K562 (cell line): ENCODE measurements at regions not wholly inside any gene's neighbourhood (a gene's known extent, or its start where the extent isn't known, plus 50 kb on each side); places are given as distances from the start of the nearest gene placed in this dataset.
A peak's percentile ranks its signal among the peaks of the same experiment; 100 is the strongest.

ENCODE experiments used
- BDP1 ChIP-seq: IDR thresholded peaks from 3 replicates; pipeline ENCODE4 v1.6.1; 2011; ENCODE audit not compliant: insufficient read length, insufficient read depth
- BRD9 ChIP-seq: fragments of 450-650 bp; IDR thresholded peaks from 2 replicates; pipeline ENCODE4 v1.6.1; 2018; ENCODE audit warnings: low read depth; ENCODE audit not compliant: partially characterized antibody
- CHCHD3 ChIP-seq: fragments of 250-450 bp; sonication (Bioruptor Pico); IDR thresholded peaks from 2 replicates; pipeline ENCODE4 v2.1.2; 2022; ENCODE audit warnings: mild to moderate bottlenecking
- CHD4 ChIP-seq: fragments of 200-600 bp; sonication (generic); IDR thresholded peaks from 3 replicates; pipeline ENCODE4 v1.6.1; 2012; ENCODE audit warnings: low read depth, mild to moderate bottlenecking, mixed read lengths, low read length, inconsistent platforms; ENCODE audit not compliant: insufficient read depth, insufficient replicate concordance, poor library complexity, severe bottlenecking
- CXXC5 ChIP-seq: fragments of 250-450 bp; sonication (Bioruptor Pico); IDR thresholded peaks from 2 replicates; pipeline ENCODE4 v1.8.0; 2022; ENCODE audit warnings: inconsistent platforms, mild to moderate bottlenecking, moderate library complexity
- E2F4 ChIP-seq: sonication (generic); formaldehyde crosslinking; IDR thresholded peaks from 2 replicates; pipeline ENCODE4 v1.8.0; 2022; ENCODE audit warnings: mild to moderate bottlenecking, low read depth, missing genetic modification reagents
- ELF2 ChIP-seq: fragments of 250-450 bp; sonication (Bioruptor Pico); IDR thresholded peaks from 2 replicates; pipeline ENCODE4 v1.5.0; 2021; ENCODE audit warnings: mild to moderate bottlenecking
- GABPB1 ChIP-seq: sonication (generic); formaldehyde crosslinking; IDR thresholded peaks from 2 replicates; pipeline ENCODE4 v1.8.0; 2022; ENCODE audit warnings: mild to moderate bottlenecking, missing genetic modification reagents
- KAT7 ChIP-seq: sonication (generic); formaldehyde crosslinking; IDR thresholded peaks from 2 replicates; pipeline ENCODE4 v1.8.0; 2022; ENCODE audit warnings: missing genetic modification reagents, mild to moderate bottlenecking, borderline replicate concordance
- PHTF2 ChIP-seq: fragments of 250-450 bp; sonication (Bioruptor Pico); IDR thresholded peaks from 2 replicates; pipeline ENCODE4 v1.5.0; 2021; ENCODE audit warnings: mild to moderate bottlenecking
- SMAD1 ChIP-seq: fragments of 150-350 bp; IDR thresholded peaks from 2 replicates; pipeline ENCODE4 v1.6.1; 2014; ENCODE audit warnings: low read length, low read depth; ENCODE audit not compliant: partially characterized antibody
- SMARCE1 ChIP-seq: fragments of 450-650 bp; IDR thresholded peaks from 2 replicates; pipeline ENCODE4 v1.7.1; 2016; ENCODE audit warnings: mild to moderate bottlenecking
- U2AF1 ChIP-seq: fragments of 200-400 bp; formaldehyde crosslinking; optimal IDR thresholded peaks from 2 replicates; pipeline ENCODE3; 2017; ENCODE audit warnings: mild to moderate bottlenecking, low read depth, low read length, moderate library complexity
- ZNF766 ChIP-seq: fragments of 200-800 bp; sonication (Bioruptor generic); conservative IDR thresholded peaks from 2 replicates; pipeline ENCODE4 v1.6.1; 2016; ENCODE audit warnings: missing genetic modification characterization, missing compliant biosample characterization
- ZNF785 ChIP-seq: fragments of 250-450 bp; sonication (Bioruptor Pico); IDR thresholded peaks from 2 replicates; pipeline ENCODE4 v1.4.0; 2020; ENCODE audit warnings: mild to moderate bottlenecking
- TF ChIP-seq, protein P1 (sequence below): fragments of 450-650 bp; IDR thresholded peaks from 2 replicates; pipeline ENCODE4 v1.6.1; 2014; ENCODE audit warnings: low read depth, mild to moderate bottlenecking, moderate library complexity, borderline replicate concordance

DNA sequence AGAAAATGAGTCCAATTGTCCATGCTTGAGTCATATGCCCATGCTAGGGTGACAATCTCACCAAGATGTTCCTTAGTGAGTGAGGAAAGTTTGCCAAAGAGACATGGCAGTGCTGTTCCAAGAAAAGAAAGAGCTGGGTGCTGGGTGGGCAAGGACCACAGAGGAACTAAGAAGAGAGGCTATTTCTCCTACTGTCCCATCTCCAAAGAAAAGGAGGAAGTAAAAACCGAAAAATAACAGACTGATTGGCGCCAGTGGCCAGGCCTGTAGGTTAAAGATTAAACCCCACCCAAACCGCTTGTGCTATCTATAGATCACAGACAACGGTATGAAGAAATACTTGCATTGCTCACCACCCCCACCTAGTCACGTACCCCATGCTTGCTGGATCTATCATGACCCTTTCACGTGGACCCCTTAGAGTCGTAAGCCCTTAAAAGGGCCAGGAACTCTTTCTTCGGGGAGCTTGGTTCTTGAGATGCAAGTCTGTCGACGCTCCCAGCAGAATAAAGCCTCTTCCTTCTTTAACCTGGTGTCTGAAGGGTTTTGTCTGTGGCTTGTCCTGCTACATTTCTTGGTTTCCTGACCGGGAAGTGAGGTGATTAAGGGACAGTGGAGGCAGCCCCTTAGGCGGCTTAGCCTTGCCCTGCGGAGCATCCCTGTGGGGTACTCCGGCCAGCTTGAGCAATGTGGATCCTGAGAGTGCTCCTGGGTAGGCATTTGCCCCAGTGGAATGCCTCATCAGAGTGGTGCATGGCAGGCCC is 606.5 kb downstream of the UQCRFS1 start (continued):
- TF ChIP-seq KAT7 (peak; percentile 97; the same call in 1 of the 2 replicates), SMAD1 (peak; percentile 87), CHD4 (no peak), CHCHD3 (CRISPR knock-in tag) (no peak), U2AF1 (no peak), CXXC5 (peak; percentile 92), SMARCE1 (peak; percentile 95), GABPB1 (CRISPR knock-in tag) (peak; percentile 75), E2F4 (CRISPR knock-in tag) (0 out of 2 replicates have a peak, but pooled peaks have one; percentile 46), ELF2 (CRISPR knock-in tag) (0 out of 2 replicates have a peak, but pooled peaks have one; percentile 2), ZNF766 (peak; percentile 68; the same call in 1 of the 2 replicates), PHTF2 (CRISPR knock-in tag) (no peak), BRD9 (peak; percentile 61), BDP1 (no peak), ZNF785 (CRISPR knock-in tag) (no peak)
- TF ChIP-seq, protein P1, sequence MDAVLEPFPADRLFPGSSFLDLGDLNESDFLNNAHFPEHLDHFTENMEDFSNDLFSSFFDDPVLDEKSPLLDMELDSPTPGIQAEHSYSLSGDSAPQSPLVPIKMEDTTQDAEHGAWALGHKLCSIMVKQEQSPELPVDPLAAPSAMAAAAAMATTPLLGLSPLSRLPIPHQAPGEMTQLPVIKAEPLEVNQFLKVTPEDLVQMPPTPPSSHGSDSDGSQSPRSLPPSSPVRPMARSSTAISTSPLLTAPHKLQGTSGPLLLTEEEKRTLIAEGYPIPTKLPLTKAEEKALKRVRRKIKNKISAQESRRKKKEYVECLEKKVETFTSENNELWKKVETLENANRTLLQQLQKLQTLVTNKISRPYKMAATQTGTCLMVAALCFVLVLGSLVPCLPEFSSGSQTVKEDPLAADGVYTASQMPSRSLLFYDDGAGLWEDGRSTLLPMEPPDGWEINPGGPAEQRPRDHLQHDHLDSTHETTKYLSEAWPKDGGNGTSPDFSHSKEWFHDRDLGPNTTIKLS, result peak; percentile 62; the same call in 1 of the 2 replicates
